Activated T-helper 9 cell treated with anti-CD3 and anti-CD28 coated beads, Interleukin-2, amount 50 U/mL, for 16 hours (primary cell): ENCODE measurements at regions not wholly inside any gene's neighbourhood (a gene's known extent, or its start where the extent isn't known, plus 50 kb on each side); places are given as distances from the start of the nearest gene placed in this dataset.

Experiments
- DNase-seq: peaks from one replicate; pipeline ENCODE4 v3.0.0-alpha.2; 2020; ENCODE audit warnings: low read depth

GRCh38 chr7:35533902-35534301 lies 161.0 kb downstream of the HERPUD2 start:
- DNase-seq, result no peak

- DNase-seq, result no peak
Observed at GRCh38 chr7:35530124-35531109, 164.5 kb downstream of the HERPUD2 start.

GRCh38 chr7:35529713-35530112 lies 165.2 kb downstream of the HERPUD2 start:
- DNase-seq, result no peak

GRCh38 chr7:35528381-35528977 lies 166.5 kb downstream of the HERPUD2 start:
- DNase-seq, result no peak

- DNase-seq, result no peak
Observed at GRCh38 chr7:35526645-35527044, 168.3 kb downstream of the HERPUD2 start.

- DNase-seq, result no peak
Observed at GRCh38 chr7:35524112-35524804, 170.7 kb downstream of the HERPUD2 start.

GRCh38 chr7:35523292-35523691 lies 171.6 kb downstream of the HERPUD2 start:
- DNase-seq, result no peak

GRCh38 chr7:35522697-35523096 lies 172.2 kb downstream of the HERPUD2 start:
- DNase-seq, result no peak

GRCh38 chr7:35521941-35522340 lies 173.0 kb downstream of the HERPUD2 start:
- no peak for DNase-seq

DNA sequence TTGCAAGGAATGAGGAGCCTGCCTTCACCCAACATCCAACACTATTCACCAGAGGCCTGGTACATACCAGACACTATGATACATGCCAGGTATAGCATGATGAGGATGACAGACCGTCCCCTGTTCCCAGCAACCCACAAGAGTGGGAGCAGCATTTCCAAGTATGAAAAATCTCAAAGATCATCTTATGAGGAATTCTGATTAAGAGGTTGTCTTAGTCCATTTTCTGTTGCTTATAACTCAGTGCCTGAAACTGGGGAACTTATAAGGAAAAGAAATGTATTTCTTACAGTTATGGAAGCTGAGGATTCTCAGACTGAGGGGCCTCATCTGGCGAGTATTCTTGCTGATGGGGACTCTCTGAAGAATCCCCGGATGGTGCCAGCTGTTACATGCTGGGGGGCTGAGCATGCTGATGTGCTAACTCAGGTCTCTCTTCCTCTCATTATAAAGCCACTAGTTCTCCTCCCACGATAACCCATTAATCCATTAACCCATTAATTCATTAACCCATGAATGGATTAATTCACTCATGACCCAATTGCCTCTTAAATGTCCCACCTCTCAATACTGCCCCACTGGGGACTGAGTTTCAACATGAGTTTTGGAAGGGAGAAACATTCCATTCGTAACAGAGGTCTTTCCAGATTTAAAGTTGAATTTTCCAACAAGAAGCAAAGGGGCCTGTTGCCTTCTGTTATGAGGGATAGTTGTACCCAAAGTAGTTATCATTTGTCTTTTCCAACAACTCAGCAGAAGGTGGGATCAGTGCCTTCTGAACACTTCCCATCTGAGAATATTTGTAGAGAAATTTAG lies 173.9 kb downstream of the HERPUD2 start:
- DNase-seq, result no peak

GRCh38 chr7:35519971-35520809 lies 174.7 kb downstream of the HERPUD2 start:
- no peak for DNase-seq

GRCh38 chr7:35518767-35519166 lies 176.2 kb downstream of the HERPUD2 start:
- DNase-seq, result no peak

- DNase-seq, result no peak
Observed at GRCh38 chr7:35516498-35516897, 178.4 kb downstream of the HERPUD2 start.

DNA sequence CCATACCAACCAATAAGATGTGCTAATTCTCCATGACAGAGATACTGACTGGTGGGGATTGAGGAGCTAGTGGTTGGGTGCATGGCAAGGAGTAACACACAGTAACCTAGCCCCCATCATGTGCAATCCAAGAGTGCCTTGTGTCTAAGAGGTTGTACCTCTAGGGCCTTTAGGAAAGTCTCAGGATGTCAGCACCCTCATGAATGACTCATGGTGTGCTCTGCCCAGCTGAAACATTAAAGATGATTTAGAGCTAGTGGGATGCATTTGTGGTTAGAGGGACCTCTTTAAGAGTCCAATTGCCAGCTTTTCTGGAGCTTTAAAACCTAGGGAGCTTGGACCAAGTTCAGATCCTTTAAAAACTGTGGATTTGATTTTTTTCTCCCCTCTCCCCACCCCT lies 181.1 kb downstream of the HERPUD2 start:
- DNase-seq, result no peak

GRCh38 chr7:35513195-35513594 lies 181.7 kb downstream of the HERPUD2 start:
- DNase-seq, result no peak

DNA sequence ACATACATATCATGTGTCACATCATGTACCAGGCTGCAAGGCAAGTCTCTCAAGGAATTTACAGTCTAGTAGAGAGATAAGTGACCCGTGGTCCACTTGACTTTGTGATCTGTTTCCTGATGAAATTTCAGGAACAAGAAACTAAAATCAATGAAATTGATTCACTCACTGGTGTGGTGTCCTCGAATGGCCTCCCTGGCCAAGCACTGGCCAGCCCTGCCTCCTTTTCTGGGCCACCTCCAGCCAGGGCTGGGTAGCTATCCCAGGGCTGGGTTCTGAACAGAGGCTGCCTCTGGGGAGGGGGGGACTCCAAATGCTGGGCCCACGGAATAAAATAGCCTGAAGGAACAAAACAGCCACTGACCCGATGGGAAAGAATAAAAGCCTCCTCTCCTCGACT lies 182.2 kb downstream of the HERPUD2 start:
- DNase-seq, result no peak

DNA sequence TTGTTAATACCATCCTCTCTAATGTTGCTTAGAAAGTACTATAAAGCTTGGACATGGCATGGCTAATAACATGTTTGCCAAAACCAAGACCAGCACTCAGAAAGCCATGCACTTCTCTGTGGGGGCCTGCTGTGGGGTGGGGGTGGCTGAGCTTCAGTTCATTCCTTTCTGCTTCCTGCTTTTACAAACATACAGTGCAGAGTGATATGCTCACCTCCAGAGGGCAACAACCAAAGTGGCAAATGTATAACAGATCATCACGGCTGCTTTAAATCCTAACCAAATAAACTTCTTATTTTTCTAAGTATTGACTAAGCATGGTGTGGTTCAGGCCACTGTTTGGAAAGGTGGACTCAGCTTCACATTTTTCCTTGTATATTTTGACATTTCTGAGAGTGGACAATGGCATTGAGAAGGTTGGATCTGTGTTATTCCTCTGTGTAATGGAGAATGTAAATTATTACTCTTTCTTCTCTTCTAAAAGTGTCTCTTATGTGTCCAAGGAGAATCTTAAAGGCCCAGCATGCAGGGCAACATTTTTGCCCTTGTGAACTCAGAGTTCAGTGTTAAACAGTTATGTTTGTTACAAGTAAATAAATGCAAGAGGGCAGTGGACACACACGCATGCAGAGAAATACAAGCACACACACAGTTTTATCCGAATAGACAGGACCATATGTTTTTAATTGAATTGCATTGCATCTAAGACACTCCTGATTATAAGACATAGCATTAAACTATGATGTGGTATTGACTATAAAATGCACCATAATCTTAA lies 186.1 kb downstream of the HERPUD2 start:
- no peak for DNase-seq

- no peak for DNase-seq
Observed at GRCh38 chr7:35505066-35505465, 189.9 kb downstream of the HERPUD2 start.

- no peak for DNase-seq
Observed at GRCh38 chr7:35504365-35504764, 190.6 kb downstream of the HERPUD2 start.

DNA sequence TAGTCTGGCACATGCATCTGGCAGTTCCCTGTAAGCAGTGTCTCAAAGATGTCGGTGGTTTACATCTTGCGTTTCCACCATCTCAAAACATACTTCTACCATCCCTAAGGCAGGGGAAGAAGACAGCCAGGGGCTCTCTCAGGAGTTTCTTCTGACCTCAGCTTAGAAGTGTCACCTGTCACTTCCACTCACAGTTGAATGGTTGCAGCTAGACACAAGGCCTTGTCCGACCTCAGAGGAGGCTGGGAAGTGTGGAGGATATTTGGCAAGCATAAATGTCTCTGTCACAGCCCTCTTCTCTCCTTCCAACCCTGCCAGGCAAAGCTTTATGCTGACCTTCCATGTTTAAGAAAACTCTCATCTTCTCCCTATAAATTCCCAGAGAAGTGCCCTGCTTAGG lies 193.3 kb downstream of the HERPUD2 start:
- DNase-seq, result no peak
